GM18520 (cell line): ENCODE measurements at regions not wholly inside any gene's neighbourhood (a gene's known extent, or its start where the extent isn't known, plus 50 kb on each side); places are given as distances from the start of the nearest gene placed in this dataset.

Source experiments
- ATAC-seq: cut with Tn5 transposase; IDR thresholded peaks from one replicate; pipeline ENCODE4 v1.9.1; 2021; ENCODE audit not compliant: unreplicated experiment

GRCh38 chr14:53525608-53526007 lies 372.5 kb upstream of the DDHD1 start:
- ATAC-seq = no peak

- ATAC-seq = no peak
Observed at GRCh38 chr14:53524391-53524790, 371.3 kb upstream of the DDHD1 start.

GRCh38 chr14:53523226-53523625 lies 370.1 kb upstream of the DDHD1 start:
- no peak for ATAC-seq

GRCh38 chr14:53520078-53520928 lies 367.2 kb upstream of the DDHD1 start:
- ATAC-seq = no peak

GRCh38 chr14:53519137-53519536 lies 366.0 kb upstream of the DDHD1 start:
- no peak for ATAC-seq

GRCh38 chr14:53517270-53517960 lies 364.3 kb upstream of the DDHD1 start:
- no peak for ATAC-seq

- no peak for ATAC-seq
Observed at GRCh38 chr14:53516261-53516774, 363.2 kb upstream of the DDHD1 start.

GRCh38 chr14:53515276-53515675 lies 362.2 kb upstream of the DDHD1 start:
- ATAC-seq = no peak

GRCh38 chr14:53514197-53514596 lies 361.1 kb upstream of the DDHD1 start:
- ATAC-seq = no peak

GRCh38 chr14:53510281-53510912 lies 357.3 kb upstream of the DDHD1 start:
- ATAC-seq = no peak

- no peak for ATAC-seq
Observed at GRCh38 chr14:53509276-53510244, 356.4 kb upstream of the DDHD1 start.

GRCh38 chr14:53501361-53502211 lies 348.5 kb upstream of the DDHD1 start:
- no peak for ATAC-seq

- no peak for ATAC-seq
Observed at GRCh38 chr14:53500191-53500590, 347.1 kb upstream of the DDHD1 start.

- ATAC-seq = no peak
Observed at GRCh38 chr14:53496668-53497067, 343.5 kb upstream of the DDHD1 start.

- no peak for ATAC-seq
Observed at GRCh38 chr14:53495846-53496343, 342.8 kb upstream of the DDHD1 start.

- no peak for ATAC-seq
Observed at GRCh38 chr14:53494587-53494986, 341.5 kb upstream of the DDHD1 start.

- no peak for ATAC-seq
Observed at GRCh38 chr14:53493860-53494259, 340.7 kb upstream of the DDHD1 start.

GRCh38 chr14:53493320-53493719 lies 340.2 kb upstream of the DDHD1 start:
- no peak for ATAC-seq

GRCh38 chr14:53491884-53492277 lies 338.8 kb upstream of the DDHD1 start:
- no peak for ATAC-seq
